HEK293 (cell line): ENCODE measurements at regions not wholly inside any gene's neighbourhood (a gene's known extent, or its start where the extent isn't known, plus 50 kb on each side); places are given as distances from the start of the nearest gene placed in this dataset.

Experiments used
- CTCF ChIP-seq: fragments of 450-650 bp; formaldehyde crosslinking; IDR thresholded peaks from 2 replicates; pipeline ENCODE4 v1.5.1; 2016; ENCODE audit warnings: missing biosample characterization, missing genetic modification characterization
- ELK4 ChIP-seq: IDR thresholded peaks from 2 replicates; pipeline ENCODE4 v1.6.1; 2011; ENCODE audit warnings: mild to moderate bottlenecking, low read depth, low read length, borderline replicate concordance
- HOXA7 ChIP-seq: sonication (generic); formaldehyde crosslinking; IDR thresholded peaks from 2 replicates; pipeline ENCODE4 v1.8.1; 2022; ENCODE audit warnings: missing genetic modification reagents, borderline replicate concordance
- OSR2 ChIP-seq: fragments of 450-650 bp; formaldehyde crosslinking; IDR thresholded peaks from 2 replicates; pipeline ENCODE4 v1.5.1; 2016; ENCODE audit warnings: missing biosample characterization, missing genetic modification characterization
- ZNF48 ChIP-seq: fragments of 450-650 bp; formaldehyde crosslinking; IDR thresholded peaks from 2 replicates; pipeline ENCODE4 v1.5.1; 2016; ENCODE audit warnings: missing biosample characterization, missing genetic modification characterization
- ZNF501 ChIP-seq: fragments of 450-650 bp; formaldehyde crosslinking; IDR thresholded peaks from 2 replicates; pipeline ENCODE4 v1.5.1; 2016; ENCODE audit warnings: missing biosample characterization, missing genetic modification characterization
- ZNF513 ChIP-seq: fragments of 450-650 bp; IDR thresholded peaks from 2 replicates; pipeline ENCODE4 v1.5.1; 2018; ENCODE audit warnings: missing biosample characterization, missing genetic modification characterization
- ZNF692 ChIP-seq: fragments of 450-650 bp; formaldehyde crosslinking; IDR thresholded peaks from 2 replicates; pipeline ENCODE4 v1.5.1; 2016; ENCODE audit warnings: missing biosample characterization, missing genetic modification characterization
- ZNF704 ChIP-seq: fragments of 450-650 bp; formaldehyde crosslinking; IDR thresholded peaks from 2 replicates; pipeline ENCODE4 v1.5.1; 2016; ENCODE audit warnings: missing biosample characterization, missing genetic modification characterization
- ZSCAN18 ChIP-seq: fragments of 450-650 bp; formaldehyde crosslinking; IDR thresholded peaks from 2 replicates; pipeline ENCODE4 v1.5.1; 2016; ENCODE audit warnings: missing biosample characterization, missing genetic modification characterization
- ZSCAN5A ChIP-seq: fragments of 450-650 bp; formaldehyde crosslinking; IDR thresholded peaks from 2 replicates; pipeline ENCODE4 v1.5.1; 2016; ENCODE audit warnings: missing biosample characterization, missing genetic modification characterization

GRCh38 chr2:206881708-206882410, 57.5 kb upstream of the CPO start:
- TF ChIP-seq HOXA7 (no peak), ZSCAN5A (tag by site-specific recombination) (no peak), CTCF (tag by site-specific recombination) (no peak), ZSCAN18 (tag by site-specific recombination) (no peak), ZNF704 (tag by site-specific recombination) (no peak), ZNF513 (tag by site-specific recombination) (no peak), ZNF48 (no peak), ELK4 (no peak), ZNF692 (tag by site-specific recombination) (no peak), OSR2 (tag by site-specific recombination) (no peak), ZNF501 (tag by site-specific recombination) (no peak)
